ENCODE measurements at regions not wholly inside any gene's neighbourhood (a gene's known extent, or its start where the extent isn't known, plus 50 kb on each side); places are given as distances from the start of the nearest gene placed in this dataset.
"Not testable (repeated sequence)": the region's sequence is repeated elsewhere in the genome, so short reads cannot be mapped to it uniquely, and the experiment has no call there.

GRCh38 chr9:7347556-7347955 is 452.0 kb downstream of the DMAC1 start:
- no peak for DNase-seq (ENCODE audit: low read depth in 3 of 3)

- DNase-seq (ENCODE audit: low read depth in 3 of 3), result no peak
Observed at GRCh38 chr9:7346144-7346543, 453.4 kb downstream of the DMAC1 start.

- no peak for DNase-seq (ENCODE audit: low read depth in 3 of 3)
Observed at GRCh38 chr9:7342736-7343135, 456.8 kb downstream of the DMAC1 start.

GRCh38 chr9:7342229-7342628 is 457.3 kb downstream of the DMAC1 start:
- DNase-seq (ENCODE audit: low read depth in 3 of 3), result no peak

GRCh38 chr9:7341571-7341970 is 458.0 kb downstream of the DMAC1 start:
- no peak for DNase-seq (ENCODE audit: low read depth in 3 of 3)

- DNase-seq (ENCODE audit: low read depth in 3 of 3), result no peak
Observed at GRCh38 chr9:7340451-7340850, 459.1 kb downstream of the DMAC1 start.

- DNase-seq (ENCODE audit: low read depth in 3 of 3), result no peak
Observed at GRCh38 chr9:7338586-7339281, 460.8 kb downstream of the DMAC1 start.

- no peak for DNase-seq (ENCODE audit: low read depth in 3 of 3)
Observed at GRCh38 chr9:7336356-7337065, 463.1 kb downstream of the DMAC1 start.

- DNase-seq (ENCODE audit: low read depth in 3 of 3), result no peak
Observed at GRCh38 chr9:7333719-7334118, 465.9 kb downstream of the DMAC1 start.

GRCh38 chr9:7332780-7333179 is 466.8 kb downstream of the DMAC1 start:
- no peak for DNase-seq (ENCODE audit: low read depth in 3 of 3)

GRCh38 chr9:7328453-7328852 is 471.1 kb downstream of the DMAC1 start:
- DNase-seq (ENCODE audit: low read depth in 3 of 3), result no peak

- no peak for DNase-seq (ENCODE audit: low read depth in 3 of 3)
Observed at GRCh38 chr9:7325995-7326394, 473.6 kb downstream of the DMAC1 start.

GRCh38 chr9:7324152-7324598 is 475.4 kb downstream of the DMAC1 start:
- no peak for DNase-seq (ENCODE audit: low read depth in 3 of 3)

GRCh38 chr9:7320841-7321240 is 478.7 kb downstream of the DMAC1 start:
- DNase-seq (ENCODE audit: low read depth in 3 of 3), result no peak

- no peak for DNase-seq (ENCODE audit: low read depth in 3 of 3)
Observed at GRCh38 chr9:7320139-7320538, 479.4 kb downstream of the DMAC1 start.

- no peak for DNase-seq (ENCODE audit: low read depth in 3 of 3)
Observed at GRCh38 chr9:7318920-7319319, 480.7 kb downstream of the DMAC1 start.

GRCh38 chr9:7316967-7317366 is 482.6 kb downstream of the DMAC1 start:
- no peak for DNase-seq (ENCODE audit: low read depth in 3 of 3)

GRCh38 chr9:7316166-7316795 is 483.3 kb downstream of the DMAC1 start:
- DNase-seq (ENCODE audit: low read depth in 3 of 3), result no peak

GRCh38 chr9:7315746-7316145 is 483.8 kb downstream of the DMAC1 start:
- no peak for DNase-seq (ENCODE audit: low read depth in 3 of 3)

GRCh38 chr9:7315116-7315515 is 484.5 kb downstream of the DMAC1 start:
- DNase-seq (ENCODE audit: low read depth in 3 of 3), result no peak

- no peak for DNase-seq (ENCODE audit: low read depth in 3 of 3)
Observed at GRCh38 chr9:7313389-7313788, 486.2 kb downstream of the DMAC1 start.

- not testable (repeated sequence) for DNase-seq (ENCODE audit: low read depth in 3 of 3)
Observed at GRCh38 chr9:7309051-7309450, 490.5 kb downstream of the DMAC1 start.

GRCh38 chr9:7305677-7306076 is 493.9 kb downstream of the DMAC1 start:
- no peak for DNase-seq (ENCODE audit: low read depth in 3 of 3)

Data from stimulated activated CD4-positive, alpha-beta T cell treated with anti-CD3 and anti-CD28 coated beads, TNF-alpha, amount 100 ng/mL, for 48 hours (primary cell).